GM12891 (cell line): ENCODE measurements at regions not wholly inside any gene's neighbourhood (a gene's known extent, or its start where the extent isn't known, plus 50 kb on each side); places are given as distances from the start of the nearest gene placed in this dataset.

Experiments used
- POLR2A ChIP-seq: IDR thresholded peaks from 2 replicates; pipeline ENCODE4 v1.6.1; 2011; ENCODE audit warnings: low read depth, low read length, control low read depth
- POLR2AphosphoS5 ChIP-seq: IDR thresholded peaks from 2 replicates; pipeline ENCODE4 v1.6.1; 2011; ENCODE audit warnings: low read depth, low read length, control low read depth
- POU2F2 ChIP-seq: IDR thresholded peaks from 2 replicates; pipeline ENCODE4 v1.6.1; 2011; ENCODE audit warnings: low read depth, mild to moderate bottlenecking, control low read depth, low read length, moderate library complexity
- SPI1 ChIP-seq: IDR thresholded peaks from 2 replicates; pipeline ENCODE4 v1.6.1; 2011; ENCODE audit warnings: low read depth, low read length, control low read depth
- TAF1 ChIP-seq: IDR thresholded peaks from 2 replicates; pipeline ENCODE4 v1.6.1; 2011; ENCODE audit warnings: low read depth, low read length, control low read depth

- TF ChIP-seq POLR2A, result no peak
- no peak for TF ChIP-seq TAF1
- TF ChIP-seq SPI1, result no peak
- no peak for TF ChIP-seq POLR2AphosphoS5
- TF ChIP-seq POU2F2, result no peak
Measured at GRCh38 chr6:137758661-137759060, 108.4 kb upstream of the TNFAIP3 start.
